CD4-positive, alpha-beta T cell (primary cell): ENCODE measurements at regions not wholly inside any gene's neighbourhood (a gene's known extent, or its start where the extent isn't known, plus 50 kb on each side); places are given as distances from the start of the nearest gene placed in this dataset.
A peak's percentile ranks its signal among the peaks of the same experiment; 100 is the strongest.
"Not testable (repeated sequence)": the region's sequence is repeated elsewhere in the genome, so short reads cannot be mapped to it uniquely, and the experiment has no call there.

Source experiments
- ATAC-seq: fragments of 200-7000 bp; cut with Tn5 transposase; one replicate; pipeline ENCODE4 v1.10.0; 2022; ENCODE audit warnings: mild to moderate bottlenecking; ENCODE audit not compliant: poor library complexity
- CTCF ChIA-PET: fragments of 350-600 bp; sonication (Branson Sonifier 250); formaldehyde crosslinking; loops from one replicate; lab custom pipeline; 2021; ENCODE audit warnings: antibody characterized with exemption, inconsistent platforms; lab: Charles Lee
- POLR2A ChIA-PET: fragments of 350-600 bp; sonication (Branson Sonifier 250); formaldehyde crosslinking; loops from one replicate; lab custom pipeline; 2021; ENCODE audit warnings: antibody characterized with exemption, inconsistent platforms; lab: Charles Lee
- DNase-seq, 14 experiments: peaks; one replicate each; pipeline ENCODE4 v3.0.0-alpha.2; 2013 to 2020; ENCODE audit warnings: mixed read lengths in 2 of 14
- H3K27ac ChIP-seq, 2 donors: one replicate each; pipeline versions ENCODE4 v1.5.1 to v1.7.0; 2013; ENCODE audit warnings: low read length in 2 of 2, low read depth in 1 of 2, mild to moderate bottlenecking in 1 of 2
- H3K27me3 ChIP-seq, 2 experiments: 1 replicate in 1 of 2; 2 replicates in 1 of 2; pipeline versions ENCODE4 v1.6.1 to v1.7.0; 2013; ENCODE audit warnings: low read length in 2 of 2, control low read depth in 1 of 2, mild to moderate bottlenecking in 1 of 2, moderate library complexity in 1 of 2; ENCODE audit not compliant: insufficient read depth in 2 of 2, control insufficient read depth in 1 of 2
- H3K36me3 ChIP-seq: one replicate; pipeline ENCODE4 v1.6.1; 2013; ENCODE audit warnings: low read length, control low read depth; ENCODE audit not compliant: insufficient read depth
- H3K4me1 ChIP-seq: one replicate; pipeline ENCODE4 v1.6.1; 2013; ENCODE audit warnings: low read length, control low read depth; ENCODE audit not compliant: insufficient read depth
- H3K4me3 ChIP-seq: one replicate; pipeline ENCODE4 v1.5.1; 2013; ENCODE audit warnings: mild to moderate bottlenecking, low read length, moderate library complexity
- H3K9me3 ChIP-seq, 2 experiments: 1 replicate in 1 of 2; 2 replicates in 1 of 2; pipeline versions ENCODE4 v1.6.1 to v1.7.0; 2013; ENCODE audit warnings: low read length in 2 of 2, mild to moderate bottlenecking in 2 of 2, control low read depth in 1 of 2, moderate library complexity in 1 of 2; ENCODE audit not compliant: control insufficient read depth in 1 of 2, insufficient read depth in 1 of 2
- H3K27ac Mint-ChIP-seq: one replicate; pipeline ENCODE4 v1.8.0; 2020; ENCODE audit warnings: mixed read lengths
- H3K27me3 Mint-ChIP-seq: one replicate; pipeline ENCODE4 v1.8.0; 2021; ENCODE audit warnings: mixed read lengths
- H3K36me3 Mint-ChIP-seq: one replicate; pipeline ENCODE4 v1.8.0; 2021; ENCODE audit warnings: low read depth, mixed read lengths
- H3K4me1 Mint-ChIP-seq: one replicate; pipeline ENCODE4 v1.8.0; 2021; ENCODE audit warnings: low read depth, mixed read lengths
- H3K4me3 Mint-ChIP-seq: one replicate; pipeline ENCODE4 v1.8.0; 2020; ENCODE audit warnings: mild to moderate bottlenecking, mixed read lengths
- H3K9me3 Mint-ChIP-seq: one replicate; pipeline ENCODE4 v1.8.0; 2020; ENCODE audit warnings: mixed read lengths
- intact Hi-C, 2 experiments: fragments of 100-400 bp; cut with DNase I in 1 of 2; cut with micrococcal nuclease in 1 of 2; formaldehyde crosslinking; loops; one replicate each; pipeline versions ENCODE4 v1.15.1 to v1.9.0; 2023 to 2025; cut with DNase I, micrococcal nuclease

DNA sequence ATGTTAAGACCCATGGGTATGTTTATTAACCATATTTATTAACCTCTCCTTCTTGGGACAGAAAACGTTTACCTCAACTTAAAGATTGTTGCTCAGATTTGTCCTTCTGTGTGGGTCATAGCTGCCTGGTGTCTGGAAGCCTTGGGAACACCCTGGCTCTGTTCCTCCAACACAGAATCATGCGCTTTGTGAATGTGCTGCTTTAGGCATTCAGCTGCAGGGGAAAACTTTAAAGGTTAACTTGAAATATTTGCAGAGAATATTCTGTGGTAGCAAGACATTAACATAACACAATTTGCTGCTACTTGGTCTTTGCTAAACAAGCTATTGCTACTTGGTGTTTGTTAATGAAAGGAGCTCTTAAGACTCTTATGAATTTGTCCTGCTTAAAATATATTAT is 50.5 kb upstream of the THOC3 start:
- H3K27ac Mint-ChIP-seq, DNase-seq, H3K4me1 ChIP-seq, H3K4me3 Mint-ChIP-seq, H3K27me3 Mint-ChIP-seq, H3K4me3 ChIP-seq, intact Hi-C loops, H3K27me3 ChIP-seq, POLR2A ChIA-PET, CTCF ChIA-PET, H3K36me3 Mint-ChIP-seq, H3K4me1 Mint-ChIP-seq, H3K9me3 Mint-ChIP-seq, H3K9me3 ChIP-seq, H3K27ac ChIP-seq, H3K36me3 ChIP-seq, ATAC-seq: not testable (repeated sequence)

DNA sequence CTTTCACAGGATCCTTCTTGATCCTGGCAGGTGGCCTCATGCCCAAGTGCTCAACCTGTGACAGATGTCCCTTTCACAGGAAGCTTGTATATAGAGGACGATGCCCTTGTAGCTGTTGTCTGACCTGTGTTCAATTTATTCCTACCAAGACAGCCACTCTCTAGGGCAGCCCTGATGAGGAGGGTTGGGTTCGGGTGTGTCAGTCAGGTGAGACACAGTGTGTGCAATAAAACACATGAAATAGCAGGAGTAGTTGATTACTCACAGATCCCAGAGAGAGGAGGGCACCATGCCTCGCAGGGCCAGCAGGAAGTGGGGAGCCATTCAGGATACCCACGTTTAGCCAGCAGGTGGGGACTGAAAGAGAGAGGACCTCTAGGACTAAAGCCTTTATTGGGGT is 52.7 kb upstream of the THOC3 start:
- POLR2A ChIA-PET, CTCF ChIA-PET, H3K4me3 Mint-ChIP-seq, H3K9me3 ChIP-seq, DNase-seq, H3K36me3 ChIP-seq, ATAC-seq, H3K27me3 ChIP-seq, H3K9me3 Mint-ChIP-seq, H3K27ac Mint-ChIP-seq, intact Hi-C loops, H3K36me3 Mint-ChIP-seq, H3K4me1 ChIP-seq, H3K4me1 Mint-ChIP-seq, H3K27me3 Mint-ChIP-seq, H3K27ac ChIP-seq, H3K4me3 ChIP-seq: not testable (repeated sequence)

DNA sequence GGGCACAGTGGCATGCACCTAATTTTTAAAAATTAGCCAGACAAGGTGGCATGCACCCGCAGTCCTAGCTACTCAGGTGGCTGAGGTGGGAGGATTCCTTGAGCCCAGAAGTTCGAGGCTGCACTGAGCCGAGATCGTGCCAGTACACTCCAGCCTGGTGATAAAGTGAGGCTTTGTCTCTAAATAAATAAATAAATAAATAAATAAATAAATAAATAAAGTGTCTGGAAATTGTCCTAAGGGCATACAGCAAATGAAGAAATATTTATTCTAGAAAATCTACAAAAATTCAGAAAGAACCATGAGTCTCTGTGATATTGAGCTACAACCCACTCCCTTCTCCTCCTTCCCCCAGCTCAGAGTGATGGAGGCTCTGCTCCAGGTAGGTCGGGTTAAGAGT is 55.4 kb upstream of the THOC3 start:
- ATAC-seq, intact Hi-C loops: not testable (repeated sequence)

DNA sequence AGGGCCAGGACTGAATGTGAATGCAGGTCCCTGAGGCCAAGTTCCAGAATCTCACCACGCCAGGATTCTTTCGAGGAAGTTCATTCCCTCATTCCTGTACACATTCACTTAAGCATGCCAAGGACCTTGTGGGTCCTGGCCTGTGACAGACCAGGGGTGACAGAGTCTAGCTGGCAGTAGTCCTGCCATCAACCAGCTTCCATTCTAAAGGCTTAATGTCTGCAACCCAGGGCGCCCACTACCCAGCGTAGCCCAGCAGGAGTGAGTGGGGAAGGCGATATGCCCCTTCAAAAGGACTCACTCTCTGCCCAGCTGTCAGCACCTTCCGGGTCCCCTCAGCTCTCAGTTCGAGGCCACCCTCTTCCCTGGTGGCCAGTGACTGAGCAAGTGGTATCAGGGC is 61.3 kb upstream of the THOC3 start:
- peak overlapping the region; percentile 69 for H3K27ac Mint-ChIP-seq
- H3K9me3 ChIP-seq, H3K27ac ChIP-seq, H3K27me3 Mint-ChIP-seq, CTCF ChIA-PET, H3K4me3 ChIP-seq, H3K4me3 Mint-ChIP-seq, H3K36me3 Mint-ChIP-seq, H3K36me3 ChIP-seq, H3K4me1 ChIP-seq, H3K27me3 ChIP-seq, H3K9me3 Mint-ChIP-seq, POLR2A ChIA-PET, ATAC-seq, intact Hi-C loops, H3K4me1 Mint-ChIP-seq: not testable (repeated sequence)
- DNase-seq = peak in 1 of 14 experiments; percentile 27

More for the DNA sequence above, 55.4 kb upstream of the THOC3 start:
- H3K27me3 ChIP-seq, H3K4me1 Mint-ChIP-seq, H3K27ac Mint-ChIP-seq, H3K36me3 ChIP-seq, H3K4me1 ChIP-seq, H3K4me3 Mint-ChIP-seq, H3K27ac ChIP-seq, DNase-seq, POLR2A ChIA-PET, H3K36me3 Mint-ChIP-seq, H3K9me3 Mint-ChIP-seq, CTCF ChIA-PET, H3K4me3 ChIP-seq, H3K27me3 Mint-ChIP-seq, H3K9me3 ChIP-seq: not testable (repeated sequence)

DNA sequence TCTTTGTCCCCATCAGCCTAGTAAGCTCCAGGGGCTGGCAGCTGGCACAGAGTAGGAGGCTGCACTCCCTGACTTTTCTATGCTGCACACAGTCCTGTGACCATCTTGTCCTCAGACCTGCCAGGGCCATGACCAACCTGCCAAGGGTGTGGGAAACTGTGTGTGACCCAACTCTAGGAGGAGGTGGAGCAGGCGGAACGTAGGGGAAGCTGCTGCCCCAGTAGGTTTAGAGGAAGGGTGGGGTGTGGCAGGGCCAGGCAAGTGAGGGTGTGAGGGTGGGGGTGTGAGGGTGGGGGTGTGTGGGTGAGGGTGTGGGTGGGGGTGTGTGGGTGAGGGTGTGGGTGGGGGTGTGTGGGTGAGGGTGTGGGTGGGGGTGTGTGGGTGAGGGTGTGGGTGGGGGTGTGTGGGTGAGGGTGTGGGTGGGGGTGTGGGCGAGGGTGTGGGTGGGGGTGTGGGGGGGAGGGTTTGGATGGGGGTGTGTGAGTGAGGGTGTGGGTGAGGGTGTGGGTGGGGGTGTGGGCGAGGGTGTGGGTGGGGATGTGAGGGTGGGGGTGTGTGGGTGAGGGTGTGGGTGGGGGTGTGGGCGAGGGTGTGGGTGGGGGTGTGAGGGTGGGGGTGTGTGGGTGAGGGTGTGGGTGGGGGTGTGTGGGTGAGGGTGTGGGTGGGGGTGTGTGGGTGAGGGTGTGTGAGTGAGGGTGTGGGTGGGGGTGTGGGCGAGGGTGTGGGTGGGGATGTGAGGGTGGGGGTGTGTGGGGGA is 62.4 kb upstream of the THOC3 start:
- peak in 8 of 14 experiments; percentile 16 to 37 (median 24) for DNase-seq
- H3K36me3 Mint-ChIP-seq, H3K27ac Mint-ChIP-seq, CTCF ChIA-PET, intact Hi-C loops, H3K36me3 ChIP-seq, H3K9me3 ChIP-seq, H3K4me3 Mint-ChIP-seq, H3K4me1 Mint-ChIP-seq, POLR2A ChIA-PET, H3K27ac ChIP-seq, H3K27me3 Mint-ChIP-seq, H3K9me3 Mint-ChIP-seq, H3K4me3 ChIP-seq, H3K27me3 ChIP-seq: not testable (repeated sequence)
- peak; percentile 48 for ATAC-seq
- peaks cover 13% of the 10 kb centered on the region for H3K4me1 ChIP-seq

DNA sequence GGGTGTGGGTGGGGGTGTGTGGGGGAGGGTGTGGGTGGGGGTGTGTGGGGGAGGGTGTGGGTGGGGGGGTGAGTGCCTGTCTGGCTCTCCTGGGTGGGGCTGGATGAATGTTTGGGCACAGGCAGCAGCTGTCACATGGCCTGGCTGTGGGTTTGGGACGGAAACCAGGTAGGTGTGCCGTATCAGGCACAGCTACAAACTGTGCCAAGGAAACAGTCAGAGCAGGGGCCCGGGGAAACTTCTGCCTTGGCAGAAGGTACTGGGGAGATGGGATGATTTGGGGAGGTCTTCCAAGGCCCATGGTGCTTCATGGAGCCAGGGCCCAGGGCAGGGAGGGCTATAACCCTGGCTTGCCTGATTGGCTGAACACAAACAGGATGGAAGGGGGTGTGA is 63.0 kb upstream of the THOC3 start:
- intact Hi-C loops, H3K36me3 ChIP-seq, H3K4me3 ChIP-seq, H3K4me1 Mint-ChIP-seq, H3K27me3 Mint-ChIP-seq, H3K27ac Mint-ChIP-seq, H3K36me3 Mint-ChIP-seq, DNase-seq, CTCF ChIA-PET, H3K27ac ChIP-seq, H3K9me3 Mint-ChIP-seq, H3K9me3 ChIP-seq, H3K27me3 ChIP-seq, POLR2A ChIA-PET, H3K4me3 Mint-ChIP-seq: not testable (repeated sequence)
- peaks cover 18% of the 10 kb centered on the region for H3K4me1 ChIP-seq
- peak; percentile 72 for ATAC-seq

DNA sequence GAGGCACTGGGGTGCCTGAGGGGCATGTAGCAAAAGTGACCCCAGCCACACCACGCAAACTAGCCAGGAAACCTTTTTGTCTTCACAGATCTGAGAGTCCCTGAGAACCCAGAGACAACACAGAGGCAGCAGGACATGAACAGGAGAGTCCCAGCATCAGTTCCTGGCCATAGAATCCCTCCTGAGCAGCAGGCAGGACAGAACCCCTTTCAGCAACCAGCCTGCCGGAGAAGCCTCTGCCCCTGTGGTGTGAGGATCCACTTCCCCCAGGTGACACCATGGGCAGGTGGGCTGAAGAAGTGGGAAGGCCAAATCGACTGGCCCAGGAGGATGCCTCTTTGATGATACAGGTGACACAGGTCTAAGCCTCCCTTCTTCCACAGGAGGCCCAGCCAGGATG is 65.1 kb upstream of the THOC3 start:
- POLR2A ChIA-PET, H3K27me3 Mint-ChIP-seq, H3K36me3 ChIP-seq, H3K27me3 ChIP-seq, intact Hi-C loops, ATAC-seq, H3K9me3 Mint-ChIP-seq, H3K27ac Mint-ChIP-seq, CTCF ChIA-PET, H3K36me3 Mint-ChIP-seq, H3K9me3 ChIP-seq, H3K4me3 Mint-ChIP-seq: not testable (repeated sequence)
- peaks cover 13% of the 10 kb centered on the region for H3K4me1 Mint-ChIP-seq
- Histone ChIP-seq H3K27ac (peak overlapping the region in 1 of 2 donors; percentile 40), H3K4me1 (peaks cover 22% of the 10 kb centered on the region), H3K4me3 (peak overlapping the region; percentile 25)
- peak in 1 of 14 experiments; percentile 18 for DNase-seq
